H9 (cell line): ENCODE measurements at regions not wholly inside any gene's neighbourhood (a gene's known extent, or its start where the extent isn't known, plus 50 kb on each side); places are given as distances from the start of the nearest gene placed in this dataset.

Experiments used
- DNase-seq: peaks from one replicate; pipeline ENCODE4 v3.0.0-alpha.2; 2017
- H2AFZ ChIP-seq: one replicate; pipeline ENCODE4 v1.6.1; 2013; ENCODE audit warnings: mild to moderate bottlenecking, low read length, control low read depth, moderate library complexity
- H2AK5ac ChIP-seq: 2 replicates; pipeline ENCODE4 v1.6.1; 2013; ENCODE audit warnings: low read length, control low read depth, mixed read lengths; ENCODE audit not compliant: insufficient read length
- H2BK120ac ChIP-seq: one replicate; pipeline ENCODE4 v1.6.1; 2013; ENCODE audit warnings: low read depth, mild to moderate bottlenecking, low read length, control low read depth, inconsistent platforms; ENCODE audit not compliant: poor library complexity, severe bottlenecking
- H2BK12ac ChIP-seq: 2 replicates; pipeline ENCODE4 v1.6.1; 2013; ENCODE audit warnings: low read length, control low read depth, mixed read lengths, low read depth; ENCODE audit not compliant: insufficient read length
- H2BK15ac ChIP-seq: 2 replicates; pipeline ENCODE4 v1.6.1; 2013; ENCODE audit warnings: low read depth, low read length, control low read depth
- H2BK20ac ChIP-seq: one replicate; pipeline ENCODE4 v1.6.1; 2013; ENCODE audit warnings: low read depth, mild to moderate bottlenecking, low read length, control low read depth, inconsistent platforms; ENCODE audit not compliant: poor library complexity, severe bottlenecking
- H2BK5ac ChIP-seq: 2 replicates; pipeline ENCODE4 v1.6.1; 2013; ENCODE audit warnings: low read length, control low read depth, mixed read lengths; ENCODE audit not compliant: insufficient read length
- H3K14ac ChIP-seq: 2 replicates; pipeline ENCODE4 v1.6.1; 2013; ENCODE audit warnings: low read length, control low read depth; ENCODE audit not compliant: insufficient read depth
- H3K18ac ChIP-seq: 2 replicates; pipeline ENCODE4 v1.6.1; 2013; ENCODE audit warnings: low read depth, mild to moderate bottlenecking, mixed read lengths, low read length, control low read depth; ENCODE audit not compliant: insufficient read length
- H3K23ac ChIP-seq: 2 replicates; pipeline ENCODE4 v1.6.1; 2013; ENCODE audit warnings: low read length, control low read depth, mixed read lengths, low read depth; ENCODE audit not compliant: insufficient read length
- H3K23me2 ChIP-seq: 2 replicates; pipeline ENCODE4 v1.6.1; 2013; ENCODE audit warnings: low read depth, mild to moderate bottlenecking, mixed read lengths, low read length, control low read depth; ENCODE audit not compliant: insufficient read length, poor library complexity, severe bottlenecking
- H3K27ac ChIP-seq: 2 replicates; pipeline ENCODE4 v1.5.1; 2013; ENCODE audit warnings: low read length, control low read depth, mixed read lengths, low read depth; ENCODE audit not compliant: insufficient read length
- H3K27me3 ChIP-seq: 2 replicates; pipeline ENCODE4 v1.6.1; 2013; ENCODE audit warnings: low read length, control low read depth, inconsistent platforms; ENCODE audit not compliant: insufficient read depth
- H3K4ac ChIP-seq: 2 replicates; pipeline ENCODE4 v1.6.1; 2013; ENCODE audit warnings: low read depth, mild to moderate bottlenecking, control low read depth, inconsistent platforms, low read length, moderate library complexity
- H3K4me1 ChIP-seq: 2 replicates; pipeline ENCODE4 v1.6.1; 2013; ENCODE audit warnings: low read length, control low read depth, inconsistent platforms; ENCODE audit not compliant: insufficient read depth
- H3K4me2 ChIP-seq: 2 replicates; pipeline ENCODE4 v1.6.1; 2013; ENCODE audit warnings: low read length, control low read depth, mixed read lengths; ENCODE audit not compliant: insufficient read length, insufficient read depth
- H3K56ac ChIP-seq: 2 replicates; pipeline ENCODE4 v1.6.1; 2013; ENCODE audit warnings: low read depth, mild to moderate bottlenecking, mixed read lengths, low read length, control low read depth; ENCODE audit not compliant: insufficient read length
- H3K79me1 ChIP-seq: 2 replicates; pipeline ENCODE4 v1.6.1; 2013; ENCODE audit warnings: low read depth, mild to moderate bottlenecking, moderate library complexity, low read length, control low read depth, inconsistent platforms; ENCODE audit not compliant: insufficient read depth, poor library complexity, severe bottlenecking
- H3K79me2 ChIP-seq: 2 replicates; pipeline ENCODE4 v1.6.1; 2013; ENCODE audit warnings: low read length, control low read depth, inconsistent platforms; ENCODE audit not compliant: insufficient read depth
- H3K9ac ChIP-seq: 2 replicates; pipeline ENCODE4 v1.6.1; 2013; ENCODE audit warnings: low read length, control low read depth, mixed read lengths; ENCODE audit not compliant: insufficient read length; ENCODE audit errors: extremely low read depth
- H3K9me3 ChIP-seq: one replicate; pipeline ENCODE4 v1.6.1; 2013; ENCODE audit warnings: low read depth, low read length, inconsistent platforms; ENCODE audit not compliant: control insufficient read depth
- H3T11ph ChIP-seq: one replicate; pipeline ENCODE4 v1.6.1; 2013; ENCODE audit warnings: mild to moderate bottlenecking, low read length, control low read depth, inconsistent platforms
- H4K20me1 ChIP-seq: one replicate; pipeline ENCODE4 v1.6.1; 2013; ENCODE audit not compliant: control insufficient read depth, insufficient read length, insufficient read depth
- H4K5ac ChIP-seq: 2 replicates; pipeline ENCODE4 v1.6.1; 2013; ENCODE audit warnings: low read depth, mild to moderate bottlenecking, mixed read lengths, low read length, control low read depth; ENCODE audit not compliant: insufficient read length
- H4K8ac ChIP-seq: replicated peaks from 2 replicates; pipeline ENCODE4 v1.6.1; 2013; ENCODE audit warnings: low read length, control low read depth, mixed read lengths, low read depth; ENCODE audit not compliant: insufficient read length
- H4K91ac ChIP-seq: 2 replicates; pipeline ENCODE4 v1.6.1; 2013; ENCODE audit warnings: low read depth, mild to moderate bottlenecking, moderate library complexity, mixed read lengths, low read length, control low read depth; ENCODE audit not compliant: insufficient read length
- H3K27ac Mint-ChIP-seq, 3 experiments: 2 replicates in 2 of 3; 3 replicates in 1 of 3; pipeline ENCODE4 v1.8.0; 2020 to 2021; ENCODE audit warnings: mixed read lengths in 3 of 3, mild to moderate bottlenecking in 1 of 3, moderate library complexity in 1 of 3
- H3K27me3 Mint-ChIP-seq: 2 replicates; pipeline ENCODE4 v1.8.0; 2021; ENCODE audit warnings: low read depth, mild to moderate bottlenecking, moderate library complexity, mixed read lengths
- H3K36me3 Mint-ChIP-seq, 3 experiments: 2 replicates in 2 of 3; 3 replicates in 1 of 3; pipeline ENCODE4 v1.8.0; 2020 to 2021; ENCODE audit warnings: low read depth in 3 of 3, mixed read lengths in 3 of 3; ENCODE audit not compliant: insufficient read depth in 1 of 3
- H3K4me1 Mint-ChIP-seq, 2 experiments: 2 replicates each; pipeline ENCODE4 v1.8.0; 2020; ENCODE audit warnings: mixed read lengths in 2 of 2
- H3K4me3 Mint-ChIP-seq, 2 experiments: 2 replicates in 1 of 2; 3 replicates in 1 of 2; pipeline ENCODE4 v1.8.0; 2020 to 2021; ENCODE audit warnings: mild to moderate bottlenecking in 2 of 2, mixed read lengths in 2 of 2, moderate library complexity in 1 of 2
- H3K9me3 Mint-ChIP-seq, 2 experiments: 2 replicates in 1 of 2; 3 replicates in 1 of 2; pipeline ENCODE4 v1.8.0; 2020; ENCODE audit warnings: mild to moderate bottlenecking in 2 of 2, mixed read lengths in 2 of 2, moderate library complexity in 1 of 2
- CTCF ChIP-seq: fragments of 200-600 bp; sonication (generic); conservative IDR thresholded peaks from 3 replicates; pipeline ENCODE4 v1.8.0; 2021; ENCODE audit warnings: antibody characterized with exemption, mild to moderate bottlenecking
- WGBS: extraction: QIAGEN DNeasy Blood & Tissue Kit; methylation state at CpG from one replicate; pipeline ENCODE4 v1.1.7; 2013; ENCODE audit warnings: missing lambda C conversion rate, low lambda C conversion rate, mixed read lengths; ENCODE audit not compliant: insufficient read length; ENCODE audit errors: extremely low coverage; 5-methylcytosine and 5-hydroxymethylcytosine counted together

- no peaks in the 10 kb centered on the region; a peak in 2 of 5 replicates for H3K9me3 Mint-ChIP-seq
- H2AFZ ChIP-seq = no peak overlapping the region
- no peaks in the 10 kb centered on the region for H3K23me2 ChIP-seq
- no peak for TF ChIP-seq CTCF
- no peak overlapping the region for H2BK5ac ChIP-seq
- H3K27me3 ChIP-seq = no peaks in the 10 kb centered on the region; the same call in 1 of the 2 replicates
- H4K5ac ChIP-seq = no peak overlapping the region
- no peak overlapping the region for H3K4me3 Mint-ChIP-seq
- no peaks in the 10 kb centered on the region for H3K79me1 ChIP-seq
- H2BK120ac ChIP-seq = no peak overlapping the region
- no peaks in the 10 kb centered on the region for H4K20me1 ChIP-seq
- no peak overlapping the region for H3K4me2 ChIP-seq
- H3T11ph ChIP-seq = no peak overlapping the region
- no peak overlapping the region for H4K8ac ChIP-seq
- H3K23ac ChIP-seq = no peak overlapping the region
- no peaks in the 10 kb centered on the region for H3K9me3 ChIP-seq
- H3K14ac ChIP-seq = no peak overlapping the region
- no peak overlapping the region for H3K4ac ChIP-seq
- peaks cover 9% of the 10 kb centered on the region; the same call in 1 of the 2 replicates for H3K4me1 ChIP-seq
- H2BK12ac ChIP-seq = no peak overlapping the region
- peaks cover 44% of the 10 kb centered on the region for H3K27me3 Mint-ChIP-seq
- H2BK15ac ChIP-seq = no peak overlapping the region
- no peak overlapping the region for H3K27ac ChIP-seq
- H3K27ac Mint-ChIP-seq = no peak overlapping the region
- H2BK20ac ChIP-seq = no peak overlapping the region
- DNase-seq = no peak
- peaks cover 36 to 41% of the 10 kb centered on the region in 2 experiments for H3K4me1 Mint-ChIP-seq
- no peak overlapping the region for H3K18ac ChIP-seq
- no peaks in the 10 kb centered on the region for H3K79me2 ChIP-seq
- H3K56ac ChIP-seq = no peak overlapping the region
- H3K9ac ChIP-seq = no peak overlapping the region
- H3K36me3 Mint-ChIP-seq = peaks cover 0 to 2% (median 0%) of the 10 kb centered on the region in 3 experiments; a peak in 1 of 7 replicates
- no CpG with 5 or more reads among the region's 5 CpGs for WGBS
- H4K91ac ChIP-seq = no peak overlapping the region
- no peak overlapping the region for H2AK5ac ChIP-seq
These were observed 359.5 kb downstream of the LMO4 start for GRCh38 chr1:87688136-87688535.
